AG04450 (cell line): ENCODE measurements at regions not wholly inside any gene's neighbourhood (a gene's known extent, or its start where the extent isn't known, plus 50 kb on each side); places are given as distances from the start of the nearest gene placed in this dataset.

Experiments used
- CTCF ChIA-PET: fragments of 300-600, 350-600 bp; formaldehyde crosslinking; extraction: SDS; loops from one replicate; lab custom pipeline; 2022; ENCODE audit warnings: antibody characterized with exemption, inconsistent platforms; lab: Charles Lee
- POLR2A ChIA-PET: fragments of 350-600 bp; formaldehyde crosslinking; extraction: SDS; loops from one replicate; lab custom pipeline; 2021; ENCODE audit warnings: antibody characterized with exemption, inconsistent platforms; lab: Yijun Ruan, JAX
- DNase-seq: peaks from one replicate; pipeline ENCODE4 v3.0.0-alpha.2; 2011; ENCODE audit warnings: low read depth, low spot score
- H3K27ac ChIP-seq: one replicate; pipeline ENCODE4 v1.5.1; 2012; ENCODE audit warnings: low read depth, low read length, control low read depth
- H3K27me3 ChIP-seq: one replicate; pipeline ENCODE4 v1.6.0; 2012; ENCODE audit warnings: low read length; ENCODE audit not compliant: control insufficient read depth, insufficient read depth
- H3K4me3 ChIP-seq: 2 replicates; pipeline ENCODE4 v1.5.1; 2011; ENCODE audit warnings: mild to moderate bottlenecking, low read depth, low read length, control low read depth
- H3K9me3 ChIP-seq: 2 replicates; pipeline ENCODE4 v1.5.1; 2012; ENCODE audit warnings: low read length; ENCODE audit not compliant: control insufficient read depth, insufficient read depth
- TF ChIP-seq, protein P1 (sequence below): IDR thresholded peaks from 2 replicates; pipeline ENCODE4 v1.5.1; 2011; ENCODE audit warnings: low read depth, low read length, control low read depth, inconsistent platforms

DNA sequence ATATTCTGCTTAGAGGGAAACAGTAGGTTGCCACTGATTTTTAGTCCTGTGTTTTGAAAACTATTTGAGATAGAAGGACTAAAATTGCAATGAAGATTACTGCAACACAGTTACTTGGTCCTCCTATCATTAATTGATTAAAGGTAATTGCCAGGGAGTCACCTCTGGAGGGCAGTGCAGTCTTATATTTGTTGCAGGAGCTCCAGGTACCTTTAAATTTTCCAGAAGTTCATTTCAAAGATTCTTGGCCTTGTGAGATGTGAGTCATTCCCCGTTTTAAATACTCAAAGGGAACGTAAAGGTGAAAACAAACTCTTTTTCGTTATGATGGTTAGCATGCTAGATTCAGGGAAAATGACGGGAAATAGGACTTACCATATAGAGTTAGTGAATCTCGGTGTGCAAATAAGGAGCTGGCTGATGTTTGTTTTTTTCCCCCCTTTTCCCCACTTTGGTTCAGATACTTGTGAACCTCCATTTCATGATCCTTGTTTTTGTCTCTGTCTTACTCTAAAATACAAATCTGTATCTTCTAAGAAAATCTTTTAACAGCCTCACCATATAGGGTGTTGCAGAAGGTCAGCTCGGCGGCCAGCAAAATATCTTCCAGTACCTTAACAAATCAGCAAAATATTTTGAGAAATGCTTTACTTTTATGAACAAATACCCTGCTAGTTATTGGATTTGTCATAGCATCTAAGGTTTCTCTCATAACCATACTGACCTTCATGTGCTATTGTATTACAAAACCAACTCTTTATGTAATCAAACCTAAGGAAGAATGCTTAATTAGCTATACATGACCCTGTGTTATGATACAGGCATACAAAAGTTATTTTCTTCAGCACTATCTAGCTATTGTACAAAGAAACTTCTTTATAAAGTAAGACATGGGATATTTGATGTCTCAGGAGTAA is 143.0 kb upstream of the HDAC9 start:
- H3K4me3 ChIP-seq: no peak overlapping the region
- peak; percentile 45 for DNase-seq
- ChIA-PET CTCF (interaction anchor here (0.6 to 8.8 kb wide), 50 partner anchors 8 to 1461 kb away, joined by 3 to 237 read pairs (median 4); no protein-coding TSS in a partner anchor), POLR2A (no interaction called here)
- H3K27me3 ChIP-seq: no peaks in the 10 kb centered on the region
- H3K27ac ChIP-seq: no peak overlapping the region
- TF ChIP-seq, protein P1, sequence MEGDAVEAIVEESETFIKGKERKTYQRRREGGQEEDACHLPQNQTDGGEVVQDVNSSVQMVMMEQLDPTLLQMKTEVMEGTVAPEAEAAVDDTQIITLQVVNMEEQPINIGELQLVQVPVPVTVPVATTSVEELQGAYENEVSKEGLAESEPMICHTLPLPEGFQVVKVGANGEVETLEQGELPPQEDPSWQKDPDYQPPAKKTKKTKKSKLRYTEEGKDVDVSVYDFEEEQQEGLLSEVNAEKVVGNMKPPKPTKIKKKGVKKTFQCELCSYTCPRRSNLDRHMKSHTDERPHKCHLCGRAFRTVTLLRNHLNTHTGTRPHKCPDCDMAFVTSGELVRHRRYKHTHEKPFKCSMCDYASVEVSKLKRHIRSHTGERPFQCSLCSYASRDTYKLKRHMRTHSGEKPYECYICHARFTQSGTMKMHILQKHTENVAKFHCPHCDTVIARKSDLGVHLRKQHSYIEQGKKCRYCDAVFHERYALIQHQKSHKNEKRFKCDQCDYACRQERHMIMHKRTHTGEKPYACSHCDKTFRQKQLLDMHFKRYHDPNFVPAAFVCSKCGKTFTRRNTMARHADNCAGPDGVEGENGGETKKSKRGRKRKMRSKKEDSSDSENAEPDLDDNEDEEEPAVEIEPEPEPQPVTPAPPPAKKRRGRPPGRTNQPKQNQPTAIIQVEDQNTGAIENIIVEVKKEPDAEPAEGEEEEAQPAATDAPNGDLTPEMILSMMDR: peak; percentile 63
- no peaks in the 10 kb centered on the region for H3K9me3 ChIP-seq

DNA sequence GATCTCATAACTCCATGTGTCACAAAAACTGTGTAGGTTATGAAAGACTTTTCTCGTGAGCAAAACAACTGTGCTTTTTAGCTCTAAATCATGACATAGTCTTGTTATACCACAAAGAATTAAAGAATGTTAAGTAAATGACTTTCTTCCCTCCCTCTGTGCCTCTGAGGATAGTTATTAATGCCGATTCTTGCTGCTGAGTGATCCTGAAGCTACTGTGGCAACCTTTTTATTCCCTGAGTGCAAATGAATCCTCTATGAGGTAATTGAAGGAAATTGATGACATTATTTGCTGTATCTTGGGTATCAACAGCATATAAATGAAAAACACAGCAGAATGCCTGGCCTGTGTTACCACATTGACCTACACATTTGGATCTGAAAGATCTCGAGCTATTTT is 142.2 kb upstream of the HDAC9 start:
- H3K27ac ChIP-seq: no peak overlapping the region
- POLR2A ChIA-PET: no interaction called here
- H3K4me3 ChIP-seq: no peak overlapping the region
- H3K27me3 ChIP-seq: no peaks in the 10 kb centered on the region
- H3K9me3 ChIP-seq: no peaks in the 10 kb centered on the region
- CTCF ChIA-PET: interaction anchor here (0.8 to 8.8 kb wide), 30 partner anchors 23 to 1462 kb away, joined by 3 to 237 read pairs (median 4); no protein-coding TSS in a partner anchor
- TF ChIP-seq, protein P1: no peak
- no peak for DNase-seq

DNA sequence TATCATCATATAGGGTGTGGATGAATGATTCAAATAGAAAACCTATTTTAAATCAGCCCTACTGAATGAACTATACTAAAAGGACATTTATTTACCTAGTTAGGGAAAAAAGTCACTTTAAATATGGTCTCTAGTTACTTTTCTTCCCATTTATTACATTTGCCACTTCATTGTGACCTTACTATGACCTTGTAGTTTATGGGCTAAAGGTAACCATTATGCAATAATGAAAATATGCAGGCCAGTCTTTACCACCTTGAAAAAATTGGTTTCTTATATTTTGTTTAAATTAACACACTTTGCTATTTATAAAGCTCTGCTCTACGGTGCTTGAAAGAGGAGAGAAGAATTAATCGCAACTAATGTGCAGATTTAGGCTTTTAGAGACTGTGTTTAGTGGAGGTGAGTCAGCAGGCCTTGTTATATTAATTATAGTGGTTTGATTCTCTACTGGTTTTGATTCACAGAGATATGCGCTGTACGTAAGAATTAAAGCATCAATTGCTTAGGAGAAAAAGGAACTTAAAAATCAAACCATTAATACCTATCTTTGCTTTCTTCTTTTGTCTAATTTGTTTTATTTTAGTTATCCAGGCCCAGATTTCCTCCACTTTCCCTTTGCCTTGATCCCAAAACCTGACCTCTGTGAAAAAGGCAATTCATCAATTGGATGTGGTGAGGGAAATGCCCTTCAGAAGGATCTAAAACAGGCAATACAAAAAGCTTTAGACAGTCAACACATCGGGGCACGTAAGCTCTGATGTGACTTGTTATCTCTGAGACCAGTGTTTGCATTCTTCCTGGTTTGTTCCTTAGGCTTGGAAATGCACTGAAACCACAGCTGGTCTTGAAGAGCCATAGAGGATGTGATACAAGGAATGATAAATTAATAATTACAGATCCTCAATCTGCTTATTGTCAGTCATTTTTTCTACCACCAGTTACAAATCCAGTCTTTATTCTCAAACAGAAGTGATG is 141.2 kb upstream of the HDAC9 start:
- no peaks in the 10 kb centered on the region for H3K9me3 ChIP-seq
- ChIA-PET CTCF (interaction anchor here (1.0 to 8.8 kb wide), 8 partner anchors 11 to 1311 kb away, joined by 3 to 237 read pairs (median 17); no protein-coding TSS in a partner anchor), POLR2A (no interaction called here)
- no peaks in the 10 kb centered on the region for H3K27me3 ChIP-seq
- TF ChIP-seq, protein P1: no peak
- H3K4me3 ChIP-seq: no peak overlapping the region
- H3K27ac ChIP-seq: no peak overlapping the region
- no peak for DNase-seq

DNA sequence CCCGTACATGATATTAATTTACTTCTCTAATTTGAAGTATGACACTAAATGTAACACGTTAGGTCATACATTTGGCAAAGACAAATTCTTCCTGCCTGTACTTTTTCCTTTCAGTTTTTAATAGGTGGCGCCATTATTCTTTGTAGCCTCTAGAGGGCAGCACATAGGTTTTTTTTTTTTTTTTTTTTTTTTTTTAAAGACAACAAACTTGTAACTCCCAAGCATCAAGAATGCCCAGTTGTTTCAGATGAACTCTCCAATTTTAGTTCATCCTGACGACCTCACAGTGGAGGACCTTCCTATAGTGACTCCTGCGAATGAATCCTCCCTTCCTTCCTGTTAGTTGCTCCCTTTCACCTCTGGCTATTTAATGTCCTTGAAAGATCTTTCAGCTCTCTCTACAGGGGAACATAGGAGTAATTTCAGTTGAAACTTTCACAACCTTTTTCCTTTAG is 139.3 kb upstream of the HDAC9 start:
- no peak for DNase-seq
- no peaks in the 10 kb centered on the region for H3K27me3 ChIP-seq

More for the DNA sequence above, 139.3 kb upstream of the HDAC9 start:
- CTCF ChIA-PET: interaction anchor here (0.6 to 2.9 kb wide), 41 partner anchors 8 to 1310 kb away, joined by 3 to 69 read pairs (median 4); partner anchors contain the start of gene HDAC9
- Histone ChIP-seq H3K4me3 (no peak overlapping the region), H3K27ac (no peak overlapping the region), H3K9me3 (no peaks in the 10 kb centered on the region)
- TF ChIP-seq, protein P1: peak; percentile 72
- POLR2A ChIA-PET: no interaction called here
